Testis (tissue), 2 donors: ENCODE measurements at regions not wholly inside any gene's neighbourhood (a gene's known extent, or its start where the extent isn't known, plus 50 kb on each side); places are given as distances from the start of the nearest gene placed in this dataset.

Experiments
- DNase-seq: peaks from one replicate; pipeline ENCODE4 v3.0.0-alpha.2; 2019
- H3K27ac ChIP-seq, 2 donors: fragments of 200-600 bp; sonication (generic); one replicate each; pipeline ENCODE4 v1.5.1; 2019
- H3K27me3 ChIP-seq: fragments of 200-600 bp; sonication (generic); one replicate; pipeline ENCODE4 v1.5.1; 2019
- H3K36me3 ChIP-seq: fragments of 200-600 bp; sonication (generic); one replicate; pipeline ENCODE4 v1.5.1; 2017; ENCODE audit warnings: low read depth; ENCODE audit errors: missing control alignments
- H3K4me1 ChIP-seq: fragments of 200-600 bp; sonication (generic); one replicate; pipeline ENCODE4 v1.5.1; 2019
- H3K4me3 ChIP-seq, 2 donors: fragments of 200-600 bp; sonication (generic); one replicate each; pipeline ENCODE4 v1.5.1; 2017 to 2019
- H3K9me3 ChIP-seq: fragments of 200-600 bp; sonication (generic); one replicate; pipeline ENCODE4 v1.5.1; 2017
- CTCF ChIP-seq, 3 experiments: fragments of 450-650 bp in 2 of 3; fragments of 200-600 bp in 1 of 3; sonication (generic) in 1 of 3; IDR thresholded peaks; one replicate each; pipeline ENCODE4 v1.5.1; 2016 to 2019; ENCODE audit warnings: antibody characterized with exemption in 3 of 3, mild to moderate bottlenecking in 2 of 3, moderate library complexity in 1 of 3
- POLR2A ChIP-seq: fragments of 450-650 bp; IDR thresholded peaks from one replicate; pipeline ENCODE4 v1.6.1; 2017; ENCODE audit warnings: antibody characterized with exemption, mild to moderate bottlenecking, moderate library complexity
- WGBS, 2 donors: methylation state at CpG; one replicate each; pipeline ENCODE4 v1.1.5; 2018; 5-methylcytosine and 5-hydroxymethylcytosine counted together
- intact Hi-C: fragments of 100-400 bp; cut with DNase I; formaldehyde crosslinking; loops from one replicate; pipeline ENCODE4 v1.15.1; 2023; ENCODE audit warnings: low total_unique reads

- no peak for DNase-seq
- no peaks in the 10 kb centered on the region for H3K36me3 ChIP-seq
- no peak overlapping the region for H3K4me3 ChIP-seq
- H3K27ac ChIP-seq, result no peak overlapping the region
- no peaks in the 10 kb centered on the region for H3K27me3 ChIP-seq
- intact Hi-C loops, result no loop called here
- no peaks in the 10 kb centered on the region for H3K9me3 ChIP-seq
- TF ChIP-seq CTCF (IDR thresholded peaks at IDR 0.05) (no peak), POLR2A (no peak)
- 70 to 82% methylated on average over 5 of the region's 5 CpGs for WGBS, 2 donors
- no peaks in the 10 kb centered on the region for H3K4me1 ChIP-seq
Measured at GRCh38 chr1:222106377-222106776, 364.5 kb upstream of the DUSP10 start.

GRCh38 chr1:222105861-222106260, 364.0 kb upstream of the DUSP10 start:
- intact Hi-C loops, result no loop called here
- Histone ChIP-seq H3K27me3 (no peaks in the 10 kb centered on the region), H3K27ac (no peak overlapping the region), H3K36me3 (no peaks in the 10 kb centered on the region), H3K4me1 (no peaks in the 10 kb centered on the region), H3K4me3 (no peak overlapping the region), H3K9me3 (no peaks in the 10 kb centered on the region)
- TF ChIP-seq POLR2A (no peak), CTCF (IDR thresholded peaks at IDR 0.05) (no peak)
- no peak for DNase-seq
- 96 to 98% methylated on average over 4 of the region's 4 CpGs for WGBS, 2 donors

GRCh38 chr1:222105393-222105737, 363.5 kb upstream of the DUSP10 start:
- TF ChIP-seq CTCF (IDR thresholded peaks at IDR 0.05) (no peak), POLR2A (no peak)
- no peak overlapping the region for H3K4me3 ChIP-seq
- peak; percentile 43 for DNase-seq
- H3K9me3 ChIP-seq, result no peaks in the 10 kb centered on the region
- H3K4me1 ChIP-seq, result no peaks in the 10 kb centered on the region
- H3K27ac ChIP-seq, result no peak overlapping the region
- H3K27me3 ChIP-seq, result no peaks in the 10 kb centered on the region
- 86 to 89% methylated on average over 1 of the region's 1 CpG for WGBS, 2 donors
- intact Hi-C loops, result no loop called here
- no peaks in the 10 kb centered on the region for H3K36me3 ChIP-seq

GRCh38 chr1:222104694-222105392, 363.0 kb upstream of the DUSP10 start:
- no peak for DNase-seq
- Histone ChIP-seq H3K27me3 (no peaks in the 10 kb centered on the region), H3K4me3 (no peak overlapping the region), H3K27ac (no peak overlapping the region), H3K9me3 (no peaks in the 10 kb centered on the region), H3K4me1 (no peaks in the 10 kb centered on the region), H3K36me3 (no peaks in the 10 kb centered on the region)
- whole genome bisulfite sequencing, 2 donors, result 55 to 76% methylated on average over 6 of the region's 6 CpGs
- intact Hi-C loops, result no loop called here
- TF ChIP-seq POLR2A (no peak), CTCF (IDR thresholded peaks at IDR 0.05) (no peak)

GRCh38 chr1:222104097-222104496, 362.2 kb upstream of the DUSP10 start:
- no peaks in the 10 kb centered on the region for H3K27me3 ChIP-seq
- intact Hi-C loops, result no loop called here
- 81 to 88% methylated on average over 4 of the region's 4 CpGs for WGBS, 2 donors
- TF ChIP-seq POLR2A (no peak), CTCF (IDR thresholded peaks at IDR 0.05) (no peak)
- H3K4me3 ChIP-seq, result no peak overlapping the region
- DNase-seq, result no peak
- H3K4me1 ChIP-seq, result no peaks in the 10 kb centered on the region
- no peaks in the 10 kb centered on the region for H3K36me3 ChIP-seq
- H3K27ac ChIP-seq, result no peak overlapping the region
- H3K9me3 ChIP-seq, result no peaks in the 10 kb centered on the region
